Hepatocyte (in vitro differentiated cells): ENCODE measurements at regions not wholly inside any gene's neighbourhood (a gene's known extent, or its start where the extent isn't known, plus 50 kb on each side); places are given as distances from the start of the nearest gene placed in this dataset.

Experiments
- DNase-seq: peaks from one replicate; pipeline ENCODE4 v3.0.0-alpha.2; 2016; ENCODE audit warnings: low spot score
- H2AFZ ChIP-seq: fragments of 200-600 bp; sonication (generic); 2 replicates; pipeline ENCODE4 v1.6.0; 2016; ENCODE audit warnings: antibody characterized with exemption, mild to moderate bottlenecking
- H3K27ac ChIP-seq: fragments of 200-600 bp; sonication (generic); 2 replicates; pipeline ENCODE4 v1.5.1; 2016; ENCODE audit warnings: mild to moderate bottlenecking
- H3K27me3 ChIP-seq: fragments of 200-600 bp; sonication (generic); 2 replicates; pipeline ENCODE4 v1.6.1; 2016
- H3K36me3 ChIP-seq: fragments of 200-600 bp; sonication (generic); replicated peaks from 2 replicates; pipeline ENCODE4 v1.5.1; 2016; ENCODE audit warnings: low read depth; ENCODE audit not compliant: insufficient read depth
- H3K4me1 ChIP-seq: fragments of 200-600 bp; sonication (generic); 2 replicates; pipeline ENCODE4 v1.5.1; 2016; ENCODE audit warnings: mild to moderate bottlenecking, moderate library complexity; ENCODE audit not compliant: insufficient read depth
- H3K4me2 ChIP-seq: fragments of 200-600 bp; sonication (generic); 2 replicates; pipeline ENCODE4 v1.6.0; 2016
- H3K4me3 ChIP-seq: fragments of 200-600 bp; sonication (generic); 2 replicates; pipeline ENCODE4 v1.5.1; 2016; ENCODE audit warnings: mild to moderate bottlenecking
- H3K79me2 ChIP-seq: fragments of 200-600 bp; sonication (generic); 2 replicates; pipeline ENCODE4 v1.6.0; 2017; ENCODE audit warnings: mild to moderate bottlenecking
- H3K9me2 ChIP-seq: fragments of 200-600 bp; sonication (generic); replicated peaks from 2 replicates; pipeline ENCODE4 v1.6.0; 2017; ENCODE audit warnings: mild to moderate bottlenecking; ENCODE audit not compliant: insufficient read depth
- H3K9me3 ChIP-seq: fragments of 200-600 bp; sonication (generic); 2 replicates; pipeline ENCODE4 v1.5.1; 2016; ENCODE audit warnings: low read depth, mild to moderate bottlenecking
- H4K20me1 ChIP-seq: fragments of 200-600 bp; sonication (generic); 2 replicates; pipeline ENCODE4 v1.6.0; 2016; ENCODE audit warnings: mild to moderate bottlenecking; ENCODE audit not compliant: insufficient read depth, poor library complexity, severe bottlenecking
- CTCF ChIP-seq: fragments of 200-600 bp; sonication (generic); IDR thresholded peaks from 2 replicates; pipeline ENCODE4 v1.5.1; 2016; ENCODE audit warnings: antibody characterized with exemption, mild to moderate bottlenecking; ENCODE audit not compliant: poor library complexity
- EZH2 ChIP-seq: fragments of 200-600 bp; sonication (generic); IDR thresholded peaks from 2 replicates; pipeline ENCODE4 v1.6.1; 2016; ENCODE audit warnings: antibody characterized with exemption, mild to moderate bottlenecking, borderline replicate concordance
- EZH2phosphoT487 ChIP-seq: fragments of 200-600 bp; sonication (generic); IDR thresholded peaks from one replicate; pipeline ENCODE4 v1.6.1; 2018; ENCODE audit warnings: antibody characterized with exemption, mild to moderate bottlenecking, low read depth, moderate library complexity; ENCODE audit not compliant: unreplicated experiment, severe bottlenecking
- WGBS: methylation state at CpG from one replicate; pipeline ENCODE4 v1.1.6; 2016; ENCODE audit warnings: low lambda C conversion rate; ENCODE audit errors: missing lambda C conversion rate; 5-methylcytosine and 5-hydroxymethylcytosine counted together

DNA sequence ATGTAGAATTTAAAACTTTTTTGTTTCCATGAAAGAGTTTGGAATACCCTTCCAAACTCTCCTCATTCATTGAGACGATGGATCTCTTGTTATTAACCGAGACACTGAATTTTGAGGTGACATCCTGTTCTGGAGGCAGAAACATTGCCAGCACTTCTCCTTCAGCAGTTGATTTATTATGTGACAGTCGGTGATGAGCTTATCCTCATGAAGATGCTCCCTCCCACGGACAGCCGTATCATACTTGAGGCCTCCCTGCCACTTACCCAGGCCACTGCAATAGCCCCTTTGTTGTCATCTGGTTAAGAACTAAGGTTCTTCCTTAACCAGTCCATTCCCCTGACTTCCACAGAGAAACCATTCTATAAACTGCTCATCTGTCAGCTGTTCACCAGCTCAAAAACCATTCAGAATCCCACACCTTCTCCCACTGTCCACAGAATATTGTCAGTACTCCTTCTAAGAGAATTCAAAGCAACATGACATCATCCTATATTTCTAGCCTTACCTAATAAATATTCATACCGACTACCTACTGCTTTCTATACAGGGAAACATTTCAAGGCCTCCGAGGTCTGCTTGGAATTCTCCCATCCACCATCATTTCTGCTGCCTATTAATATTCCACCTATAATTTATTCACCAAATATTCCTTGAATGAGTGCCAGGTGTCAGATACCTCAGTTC is 139.0 kb upstream of the TRIB2 start:
- H3K9me2 ChIP-seq, result no peaks in the 10 kb centered on the region
- TF ChIP-seq CTCF, result no peak
- TF ChIP-seq EZH2phosphoT487, result no peak
- TF ChIP-seq EZH2, result no peak

DNA sequence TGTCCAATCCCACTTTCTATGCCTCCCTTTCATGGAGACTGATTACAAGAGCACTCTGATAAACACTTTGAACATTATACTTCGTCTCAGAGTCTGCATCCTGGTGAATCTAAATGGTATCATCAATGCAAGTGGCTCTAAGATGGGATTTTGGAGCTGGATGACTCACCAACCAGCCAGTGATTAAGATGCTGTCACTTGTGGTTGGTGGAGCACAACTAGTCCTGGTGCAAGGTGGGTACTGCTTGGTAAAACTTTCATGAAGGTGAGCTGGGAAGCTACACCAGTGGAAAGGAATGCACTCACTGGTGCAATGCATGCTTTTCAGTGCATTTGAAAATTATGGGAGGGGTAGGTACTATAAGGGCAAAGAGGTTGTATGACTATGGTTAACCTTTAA is 137.7 kb upstream of the TRIB2 start:
- Histone ChIP-seq H4K20me1 (no peaks in the 10 kb centered on the region), H3K9me3 (no peaks in the 10 kb centered on the region), H3K27me3 (no peaks in the 10 kb centered on the region), H3K4me2 (no peak overlapping the region), H3K9me2 (no peaks in the 10 kb centered on the region), H3K4me1 (no peaks in the 10 kb centered on the region), H3K36me3 (no peaks in the 10 kb centered on the region), H2AFZ (no peak overlapping the region), H3K79me2 (no peaks in the 10 kb centered on the region), H3K27ac (no peak overlapping the region), H3K4me3 (no peak overlapping the region)
- TF ChIP-seq EZH2phosphoT487, result no peak
- TF ChIP-seq CTCF, result no peak
- TF ChIP-seq EZH2, result no peak
- no peak for DNase-seq
- WGBS, result 81% methylated on average over 1 of the region's 1 CpG

More for the DNA sequence above, 139.0 kb upstream of the TRIB2 start:
- no peak overlapping the region for H3K27ac ChIP-seq
- DNase-seq, result no peak
- no peaks in the 10 kb centered on the region for H4K20me1 ChIP-seq
- no peak overlapping the region for H3K4me2 ChIP-seq
- no peaks in the 10 kb centered on the region for H3K4me1 ChIP-seq
- no peaks in the 10 kb centered on the region for H3K79me2 ChIP-seq
- no peak overlapping the region for H3K4me3 ChIP-seq
- H3K36me3 ChIP-seq, result no peaks in the 10 kb centered on the region
- H2AFZ ChIP-seq, result no peak overlapping the region
- no peaks in the 10 kb centered on the region for H3K9me3 ChIP-seq
- WGBS, result 76% methylated on average over 7 of the region's 7 CpGs
- H3K27me3 ChIP-seq, result no peaks in the 10 kb centered on the region

DNA sequence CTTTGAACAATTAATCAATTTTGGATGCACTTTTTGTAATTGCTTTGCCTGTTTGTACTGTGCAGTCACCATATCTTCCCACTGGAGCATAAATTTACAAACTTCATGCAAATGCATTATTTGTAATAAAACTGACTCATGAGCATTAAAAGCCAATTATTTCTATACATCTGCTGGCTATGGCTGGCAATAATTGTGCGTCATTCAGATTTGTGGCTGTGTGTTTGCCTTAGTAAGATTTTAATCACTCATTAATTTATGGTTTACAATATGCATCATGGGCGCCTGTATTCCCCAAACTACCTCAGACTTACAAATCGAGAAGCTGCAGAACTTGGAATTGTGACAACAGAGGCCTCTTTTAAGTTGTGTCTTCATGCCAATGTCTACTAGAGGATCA is 132.4 kb upstream of the TRIB2 start:
- Histone ChIP-seq H3K27ac (no peak overlapping the region), H3K79me2 (no peaks in the 10 kb centered on the region)

More for the DNA sequence above, 132.4 kb upstream of the TRIB2 start:
- WGBS, result 93% methylated on average over 3 of the region's 3 CpGs
- Histone ChIP-seq H3K9me2 (no peaks in the 10 kb centered on the region), H3K9me3 (no peaks in the 10 kb centered on the region), H3K4me2 (no peak overlapping the region), H3K4me3 (no peak overlapping the region), H3K36me3 (no peaks in the 10 kb centered on the region), H2AFZ (no peak overlapping the region), H3K4me1 (no peaks in the 10 kb centered on the region), H4K20me1 (no peaks in the 10 kb centered on the region), H3K27me3 (no peaks in the 10 kb centered on the region)
- DNase-seq, result no peak
- TF ChIP-seq CTCF (no peak), EZH2phosphoT487 (no peak), EZH2 (no peak)
